H9 (cell line): ENCODE measurements at regions not wholly inside any gene's neighbourhood (a gene's known extent, or its start where the extent isn't known, plus 50 kb on each side); places are given as distances from the start of the nearest gene placed in this dataset.

ENCODE experiments used
- DNase-seq: peaks from one replicate; pipeline ENCODE4 v3.0.0-alpha.2; 2017
- H2AFZ ChIP-seq: one replicate; pipeline ENCODE4 v1.6.1; 2013; ENCODE audit warnings: mild to moderate bottlenecking, low read length, control low read depth, moderate library complexity
- H2AK5ac ChIP-seq: 2 replicates; pipeline ENCODE4 v1.6.1; 2013; ENCODE audit warnings: low read length, control low read depth, mixed read lengths; ENCODE audit not compliant: insufficient read length
- H2BK120ac ChIP-seq: one replicate; pipeline ENCODE4 v1.6.1; 2013; ENCODE audit warnings: low read depth, mild to moderate bottlenecking, low read length, control low read depth, inconsistent platforms; ENCODE audit not compliant: poor library complexity, severe bottlenecking
- H2BK12ac ChIP-seq: 2 replicates; pipeline ENCODE4 v1.6.1; 2013; ENCODE audit warnings: low read length, control low read depth, mixed read lengths, low read depth; ENCODE audit not compliant: insufficient read length
- H2BK15ac ChIP-seq: 2 replicates; pipeline ENCODE4 v1.6.1; 2013; ENCODE audit warnings: low read depth, low read length, control low read depth
- H2BK20ac ChIP-seq: one replicate; pipeline ENCODE4 v1.6.1; 2013; ENCODE audit warnings: low read depth, mild to moderate bottlenecking, low read length, control low read depth, inconsistent platforms; ENCODE audit not compliant: poor library complexity, severe bottlenecking
- H2BK5ac ChIP-seq: 2 replicates; pipeline ENCODE4 v1.6.1; 2013; ENCODE audit warnings: low read length, control low read depth, mixed read lengths; ENCODE audit not compliant: insufficient read length
- H3K14ac ChIP-seq: 2 replicates; pipeline ENCODE4 v1.6.1; 2013; ENCODE audit warnings: low read length, control low read depth; ENCODE audit not compliant: insufficient read depth
- H3K18ac ChIP-seq: 2 replicates; pipeline ENCODE4 v1.6.1; 2013; ENCODE audit warnings: low read depth, mild to moderate bottlenecking, mixed read lengths, low read length, control low read depth; ENCODE audit not compliant: insufficient read length
- H3K23ac ChIP-seq: 2 replicates; pipeline ENCODE4 v1.6.1; 2013; ENCODE audit warnings: low read length, control low read depth, mixed read lengths, low read depth; ENCODE audit not compliant: insufficient read length
- H3K23me2 ChIP-seq: 2 replicates; pipeline ENCODE4 v1.6.1; 2013; ENCODE audit warnings: low read depth, mild to moderate bottlenecking, mixed read lengths, low read length, control low read depth; ENCODE audit not compliant: insufficient read length, poor library complexity, severe bottlenecking
- H3K27ac ChIP-seq: 2 replicates; pipeline ENCODE4 v1.5.1; 2013; ENCODE audit warnings: low read length, control low read depth, mixed read lengths, low read depth; ENCODE audit not compliant: insufficient read length
- H3K27me3 ChIP-seq: 2 replicates; pipeline ENCODE4 v1.6.1; 2013; ENCODE audit warnings: low read length, control low read depth, inconsistent platforms; ENCODE audit not compliant: insufficient read depth
- H3K4ac ChIP-seq: 2 replicates; pipeline ENCODE4 v1.6.1; 2013; ENCODE audit warnings: low read depth, mild to moderate bottlenecking, control low read depth, inconsistent platforms, low read length, moderate library complexity
- H3K4me1 ChIP-seq: 2 replicates; pipeline ENCODE4 v1.6.1; 2013; ENCODE audit warnings: low read length, control low read depth, inconsistent platforms; ENCODE audit not compliant: insufficient read depth
- H3K4me2 ChIP-seq: 2 replicates; pipeline ENCODE4 v1.6.1; 2013; ENCODE audit warnings: low read length, control low read depth, mixed read lengths; ENCODE audit not compliant: insufficient read length, insufficient read depth
- H3K56ac ChIP-seq: 2 replicates; pipeline ENCODE4 v1.6.1; 2013; ENCODE audit warnings: low read depth, mild to moderate bottlenecking, mixed read lengths, low read length, control low read depth; ENCODE audit not compliant: insufficient read length
- H3K79me1 ChIP-seq: 2 replicates; pipeline ENCODE4 v1.6.1; 2013; ENCODE audit warnings: low read depth, mild to moderate bottlenecking, moderate library complexity, low read length, control low read depth, inconsistent platforms; ENCODE audit not compliant: insufficient read depth, poor library complexity, severe bottlenecking
- H3K79me2 ChIP-seq: 2 replicates; pipeline ENCODE4 v1.6.1; 2013; ENCODE audit warnings: low read length, control low read depth, inconsistent platforms; ENCODE audit not compliant: insufficient read depth
- H3K9ac ChIP-seq: 2 replicates; pipeline ENCODE4 v1.6.1; 2013; ENCODE audit warnings: low read length, control low read depth, mixed read lengths; ENCODE audit not compliant: insufficient read length; ENCODE audit errors: extremely low read depth
- H3K9me3 ChIP-seq: one replicate; pipeline ENCODE4 v1.6.1; 2013; ENCODE audit warnings: low read depth, low read length, inconsistent platforms; ENCODE audit not compliant: control insufficient read depth
- H3T11ph ChIP-seq: one replicate; pipeline ENCODE4 v1.6.1; 2013; ENCODE audit warnings: mild to moderate bottlenecking, low read length, control low read depth, inconsistent platforms
- H4K20me1 ChIP-seq: one replicate; pipeline ENCODE4 v1.6.1; 2013; ENCODE audit not compliant: control insufficient read depth, insufficient read length, insufficient read depth
- H4K5ac ChIP-seq: 2 replicates; pipeline ENCODE4 v1.6.1; 2013; ENCODE audit warnings: low read depth, mild to moderate bottlenecking, mixed read lengths, low read length, control low read depth; ENCODE audit not compliant: insufficient read length
- H4K8ac ChIP-seq: replicated peaks from 2 replicates; pipeline ENCODE4 v1.6.1; 2013; ENCODE audit warnings: low read length, control low read depth, mixed read lengths, low read depth; ENCODE audit not compliant: insufficient read length
- H4K91ac ChIP-seq: 2 replicates; pipeline ENCODE4 v1.6.1; 2013; ENCODE audit warnings: low read depth, mild to moderate bottlenecking, moderate library complexity, mixed read lengths, low read length, control low read depth; ENCODE audit not compliant: insufficient read length
- H3K27ac Mint-ChIP-seq, 3 experiments: 2 replicates in 2 of 3; 3 replicates in 1 of 3; pipeline ENCODE4 v1.8.0; 2020 to 2021; ENCODE audit warnings: mixed read lengths in 3 of 3, mild to moderate bottlenecking in 1 of 3, moderate library complexity in 1 of 3
- H3K27me3 Mint-ChIP-seq: 2 replicates; pipeline ENCODE4 v1.8.0; 2021; ENCODE audit warnings: low read depth, mild to moderate bottlenecking, moderate library complexity, mixed read lengths
- H3K36me3 Mint-ChIP-seq, 3 experiments: 2 replicates in 2 of 3; 3 replicates in 1 of 3; pipeline ENCODE4 v1.8.0; 2020 to 2021; ENCODE audit warnings: low read depth in 3 of 3, mixed read lengths in 3 of 3; ENCODE audit not compliant: insufficient read depth in 1 of 3
- H3K4me1 Mint-ChIP-seq, 2 experiments: 2 replicates each; pipeline ENCODE4 v1.8.0; 2020; ENCODE audit warnings: mixed read lengths in 2 of 2
- H3K4me3 Mint-ChIP-seq, 2 experiments: 2 replicates in 1 of 2; 3 replicates in 1 of 2; pipeline ENCODE4 v1.8.0; 2020 to 2021; ENCODE audit warnings: mild to moderate bottlenecking in 2 of 2, mixed read lengths in 2 of 2, moderate library complexity in 1 of 2
- H3K9me3 Mint-ChIP-seq, 2 experiments: 2 replicates in 1 of 2; 3 replicates in 1 of 2; pipeline ENCODE4 v1.8.0; 2020; ENCODE audit warnings: mild to moderate bottlenecking in 2 of 2, mixed read lengths in 2 of 2, moderate library complexity in 1 of 2
- WGBS: extraction: QIAGEN DNeasy Blood & Tissue Kit; methylation state at CpG from one replicate; pipeline ENCODE4 v1.1.7; 2013; ENCODE audit warnings: missing lambda C conversion rate, low lambda C conversion rate, mixed read lengths; ENCODE audit not compliant: insufficient read length; ENCODE audit errors: extremely low coverage; 5-methylcytosine and 5-hydroxymethylcytosine counted together
- TF ChIP-seq, protein P1 (sequence below): fragments of 200-600 bp; sonication (generic); conservative IDR thresholded peaks from 3 replicates; pipeline ENCODE4 v1.8.0; 2021; ENCODE audit warnings: antibody characterized with exemption, mild to moderate bottlenecking

DNA sequence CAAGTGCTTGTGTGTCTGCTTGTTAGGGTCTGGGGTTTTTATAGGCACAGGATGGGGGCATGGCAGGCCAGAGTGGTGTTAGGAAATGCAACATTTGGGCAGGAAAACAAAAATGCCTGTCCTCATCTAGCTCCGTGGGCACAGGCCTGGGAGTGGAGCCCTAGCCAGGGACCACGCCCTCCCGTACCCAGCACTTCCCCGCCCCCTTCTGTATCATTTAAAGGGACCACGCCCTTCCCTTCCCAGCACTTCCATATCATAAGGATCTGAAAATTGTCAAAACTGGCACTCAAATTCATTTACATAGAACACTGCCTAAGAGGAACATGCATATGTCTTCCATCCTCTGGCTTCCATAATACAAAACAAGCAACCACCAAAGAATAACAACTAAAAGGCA is 185.8 kb downstream of the B3GLCT start:
- H3K23me2 ChIP-seq, result no peaks in the 10 kb centered on the region
- H2BK20ac ChIP-seq, result no peak overlapping the region
- peaks cover 2% of the 10 kb centered on the region in 2 experiments; a peak in 3 of 5 replicates for H3K9me3 Mint-ChIP-seq
- H3K4me3 Mint-ChIP-seq, result no peak overlapping the region
- H2AFZ ChIP-seq, result no peak overlapping the region
- H2BK5ac ChIP-seq, result no peak overlapping the region
- no peak overlapping the region for H3K23ac ChIP-seq
- H3K14ac ChIP-seq, result no peak overlapping the region
- TF ChIP-seq, protein P1, sequence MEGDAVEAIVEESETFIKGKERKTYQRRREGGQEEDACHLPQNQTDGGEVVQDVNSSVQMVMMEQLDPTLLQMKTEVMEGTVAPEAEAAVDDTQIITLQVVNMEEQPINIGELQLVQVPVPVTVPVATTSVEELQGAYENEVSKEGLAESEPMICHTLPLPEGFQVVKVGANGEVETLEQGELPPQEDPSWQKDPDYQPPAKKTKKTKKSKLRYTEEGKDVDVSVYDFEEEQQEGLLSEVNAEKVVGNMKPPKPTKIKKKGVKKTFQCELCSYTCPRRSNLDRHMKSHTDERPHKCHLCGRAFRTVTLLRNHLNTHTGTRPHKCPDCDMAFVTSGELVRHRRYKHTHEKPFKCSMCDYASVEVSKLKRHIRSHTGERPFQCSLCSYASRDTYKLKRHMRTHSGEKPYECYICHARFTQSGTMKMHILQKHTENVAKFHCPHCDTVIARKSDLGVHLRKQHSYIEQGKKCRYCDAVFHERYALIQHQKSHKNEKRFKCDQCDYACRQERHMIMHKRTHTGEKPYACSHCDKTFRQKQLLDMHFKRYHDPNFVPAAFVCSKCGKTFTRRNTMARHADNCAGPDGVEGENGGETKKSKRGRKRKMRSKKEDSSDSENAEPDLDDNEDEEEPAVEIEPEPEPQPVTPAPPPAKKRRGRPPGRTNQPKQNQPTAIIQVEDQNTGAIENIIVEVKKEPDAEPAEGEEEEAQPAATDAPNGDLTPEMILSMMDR, result no peak
- H3K79me1 ChIP-seq, result no peaks in the 10 kb centered on the region
- no peak overlapping the region for H3K9ac ChIP-seq
- H3K4ac ChIP-seq, result no peak overlapping the region
- no peaks in the 10 kb centered on the region for H3K79me2 ChIP-seq
- no peaks in the 10 kb centered on the region for H3K9me3 ChIP-seq
- no peak overlapping the region for H4K5ac ChIP-seq
- no peak overlapping the region for H4K8ac ChIP-seq
- no peaks in the 10 kb centered on the region for H4K20me1 ChIP-seq
- H3T11ph ChIP-seq, result no peak overlapping the region
- H4K91ac ChIP-seq, result no peak overlapping the region
- H3K18ac ChIP-seq, result no peak overlapping the region
- H3K4me2 ChIP-seq, result no peak overlapping the region
- DNase-seq, result no peak
- peaks cover 7 to 8% of the 10 kb centered on the region in 2 experiments for H3K4me1 Mint-ChIP-seq
- H3K4me1 ChIP-seq, result no peaks in the 10 kb centered on the region
- no peaks in the 10 kb centered on the region for H3K27me3 Mint-ChIP-seq
- no CpG with 5 or more reads among the region's 5 CpGs for WGBS
- no peak overlapping the region for H2AK5ac ChIP-seq
- peaks cover 0 to 3% (median 2%) of the 10 kb centered on the region in 3 experiments; a peak in 2 of 7 replicates for H3K36me3 Mint-ChIP-seq
- H3K27me3 ChIP-seq, result no peaks in the 10 kb centered on the region
- H3K27ac Mint-ChIP-seq, result no peak overlapping the region
- H3K56ac ChIP-seq, result no peak overlapping the region
- no peak overlapping the region for H2BK120ac ChIP-seq
- no peak overlapping the region for H2BK12ac ChIP-seq
- no peak overlapping the region for H3K27ac ChIP-seq
- H2BK15ac ChIP-seq, result no peak overlapping the region
